ENCODE measurements at regions not wholly inside any gene's neighbourhood (a gene's known extent, or its start where the extent isn't known, plus 50 kb on each side); places are given as distances from the start of the nearest gene placed in this dataset.

GRCh38 chr5:117010574-117010973 is 436.0 kb upstream of the SEMA6A start:
- no peak for DNase-seq
- no peak overlapping the region for H3K4me3 Mint-ChIP-seq (ENCODE audit: low read depth, unreplicated experiment)
- no peak for TF ChIP-seq CTCF (IDR thresholded peaks at IDR 0.05; ENCODE audit: unreplicated experiment)
- no peaks in the 10 kb centered on the region for H3K4me1 Mint-ChIP-seq (ENCODE audit: low read depth, unreplicated experiment)
- intact Hi-C loops (cut with micrococcal nuclease; ENCODE audit: unreplicated experiment), result no loop called here
- no peaks in the 10 kb centered on the region for H3K36me3 Mint-ChIP-seq (ENCODE audit: insufficient read depth, unreplicated experiment)
- no peaks in the 10 kb centered on the region for H3K27me3 Mint-ChIP-seq (ENCODE audit: unreplicated experiment)
- CTCF ChIA-PET, result no interaction called here
- BruUV-seq (replicated peaks), result no TSS peak
- no peak overlapping the region for H3K27ac Mint-ChIP-seq (ENCODE audit: unreplicated experiment)
- no peaks in the 10 kb centered on the region for H3K9me3 Mint-ChIP-seq (ENCODE audit: low read depth, unreplicated experiment)

GRCh38 chr5:116998024-116998423 is 423.4 kb upstream of the SEMA6A start:
- CTCF ChIA-PET, result no interaction called here
- no peaks in the 10 kb centered on the region for H3K36me3 Mint-ChIP-seq (ENCODE audit: insufficient read depth, unreplicated experiment)

GRCh38 chr5:116992681-116993080 is 418.1 kb upstream of the SEMA6A start:
- no peak for TF ChIP-seq CTCF (IDR thresholded peaks at IDR 0.05; ENCODE audit: unreplicated experiment)
- intact Hi-C loops (cut with micrococcal nuclease; ENCODE audit: unreplicated experiment), result no loop called here
- no peaks in the 10 kb centered on the region for H3K4me1 Mint-ChIP-seq (ENCODE audit: low read depth, unreplicated experiment)

More at GRCh38 chr5:116998024-116998423, 423.4 kb upstream of the SEMA6A start:
- BruUV-seq (replicated peaks), result no TSS peak
- TF ChIP-seq CTCF (IDR thresholded peaks at IDR 0.05; ENCODE audit: unreplicated experiment), result no peak
- Mint-ChIP-seq H3K4me1 (ENCODE audit: low read depth, unreplicated experiment) (no peaks in the 10 kb centered on the region), H3K27me3 (ENCODE audit: unreplicated experiment) (no peaks in the 10 kb centered on the region), H3K27ac (ENCODE audit: unreplicated experiment) (no peak overlapping the region), H3K4me3 (ENCODE audit: low read depth, unreplicated experiment) (no peak overlapping the region), H3K9me3 (ENCODE audit: low read depth, unreplicated experiment) (no peaks in the 10 kb centered on the region)
- DNase-seq, result no peak
- intact Hi-C loops (cut with micrococcal nuclease; ENCODE audit: unreplicated experiment), result no loop called here

GRCh38 chr5:116989995-116990394 is 415.4 kb upstream of the SEMA6A start:
- CTCF ChIA-PET, result no interaction called here
- H3K4me1 Mint-ChIP-seq (ENCODE audit: low read depth, unreplicated experiment), result no peaks in the 10 kb centered on the region

More at GRCh38 chr5:116992681-116993080, 418.1 kb upstream of the SEMA6A start:
- no peak for DNase-seq
- no peak overlapping the region for H3K27ac Mint-ChIP-seq (ENCODE audit: unreplicated experiment)
- CTCF ChIA-PET, result no interaction called here
- no peaks in the 10 kb centered on the region for H3K36me3 Mint-ChIP-seq (ENCODE audit: insufficient read depth, unreplicated experiment)
- no peak overlapping the region for H3K4me3 Mint-ChIP-seq (ENCODE audit: low read depth, unreplicated experiment)
- H3K27me3 Mint-ChIP-seq (ENCODE audit: unreplicated experiment), result no peaks in the 10 kb centered on the region
- BruUV-seq (replicated peaks), result no TSS peak
- no peaks in the 10 kb centered on the region for H3K9me3 Mint-ChIP-seq (ENCODE audit: low read depth, unreplicated experiment)

More at GRCh38 chr5:116989995-116990394, 415.4 kb upstream of the SEMA6A start:
- DNase-seq, result no peak
- H3K9me3 Mint-ChIP-seq (ENCODE audit: low read depth, unreplicated experiment), result no peaks in the 10 kb centered on the region
- H3K27ac Mint-ChIP-seq (ENCODE audit: unreplicated experiment), result no peak overlapping the region
- no peak for TF ChIP-seq CTCF (IDR thresholded peaks at IDR 0.05; ENCODE audit: unreplicated experiment)
- intact Hi-C loops (cut with micrococcal nuclease; ENCODE audit: unreplicated experiment), result no loop called here
- no peaks in the 10 kb centered on the region for H3K36me3 Mint-ChIP-seq (ENCODE audit: insufficient read depth, unreplicated experiment)
- H3K27me3 Mint-ChIP-seq (ENCODE audit: unreplicated experiment), result no peaks in the 10 kb centered on the region
- H3K4me3 Mint-ChIP-seq (ENCODE audit: low read depth, unreplicated experiment), result no peak overlapping the region
- no TSS peak for BruUV-seq (replicated peaks)
